ENCODE measurements at regions not wholly inside any gene's neighbourhood (a gene's known extent, or its start where the extent isn't known, plus 50 kb on each side); places are given as distances from the start of the nearest gene placed in this dataset.
"Not testable (repeated sequence)": the region's sequence is repeated elsewhere in the genome, so short reads cannot be mapped to it uniquely, and the experiment has no call there.

DNA sequence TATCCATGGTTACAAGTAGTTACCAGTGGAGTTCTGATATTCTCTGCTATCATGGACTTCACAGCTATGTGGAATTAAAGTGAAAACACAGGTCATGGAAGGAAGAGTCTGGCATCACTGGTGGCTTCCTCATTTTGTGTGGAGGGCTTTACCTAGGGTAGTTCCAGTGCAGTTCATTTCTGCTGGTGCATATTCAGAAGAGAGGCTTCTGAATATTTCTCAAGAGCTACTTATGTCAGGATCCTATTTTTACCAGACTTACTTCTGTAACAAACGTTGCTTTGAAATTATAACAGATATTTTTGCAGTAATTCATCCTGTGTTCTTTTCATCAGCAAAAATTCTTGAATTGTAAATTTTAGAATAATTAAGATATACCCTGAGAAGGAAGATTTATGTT, 236.5 kb upstream of the NPSR1 start:
- H3K36me3 Mint-ChIP-seq, result no peaks in the 10 kb centered on the region
- no peak overlapping the region for H3K27ac Mint-ChIP-seq
- no peaks in the 10 kb centered on the region for H3K27me3 Mint-ChIP-seq
- no peak overlapping the region for H3K4me3 Mint-ChIP-seq
- DNase-seq, result no peak
- H3K4me1 Mint-ChIP-seq, result no peaks in the 10 kb centered on the region
- no peaks in the 10 kb centered on the region for H3K9me3 Mint-ChIP-seq
- CTCF ChIA-PET, result no interaction called here

DNA sequence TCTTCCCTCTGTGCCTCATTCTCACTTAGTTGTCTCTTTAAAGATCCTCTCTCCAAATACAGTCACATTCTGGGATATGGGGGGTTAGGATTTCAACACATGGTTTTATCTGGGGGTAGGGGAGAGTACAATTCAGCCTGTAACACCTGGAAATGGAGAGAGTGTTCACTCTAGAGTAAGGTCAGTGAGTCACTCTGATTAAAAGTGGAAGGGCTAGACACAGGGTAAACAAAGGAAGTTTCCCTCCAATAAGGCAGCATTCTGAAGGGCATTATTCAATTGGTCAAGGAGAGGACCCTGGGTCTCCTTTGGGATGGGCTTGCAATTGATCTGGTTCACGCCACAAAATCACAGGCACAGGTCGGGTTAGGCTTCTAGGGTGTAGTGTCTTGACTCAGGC, 232.8 kb upstream of the NPSR1 start:
- Mint-ChIP-seq H3K27me3 (no peaks in the 10 kb centered on the region), H3K4me1 (no peaks in the 10 kb centered on the region), H3K9me3 (no peaks in the 10 kb centered on the region), H3K27ac (no peak overlapping the region), H3K36me3 (no peaks in the 10 kb centered on the region), H3K4me3 (no peak overlapping the region)
- CTCF ChIA-PET, result no interaction called here
- DNase-seq, result no peak

DNA sequence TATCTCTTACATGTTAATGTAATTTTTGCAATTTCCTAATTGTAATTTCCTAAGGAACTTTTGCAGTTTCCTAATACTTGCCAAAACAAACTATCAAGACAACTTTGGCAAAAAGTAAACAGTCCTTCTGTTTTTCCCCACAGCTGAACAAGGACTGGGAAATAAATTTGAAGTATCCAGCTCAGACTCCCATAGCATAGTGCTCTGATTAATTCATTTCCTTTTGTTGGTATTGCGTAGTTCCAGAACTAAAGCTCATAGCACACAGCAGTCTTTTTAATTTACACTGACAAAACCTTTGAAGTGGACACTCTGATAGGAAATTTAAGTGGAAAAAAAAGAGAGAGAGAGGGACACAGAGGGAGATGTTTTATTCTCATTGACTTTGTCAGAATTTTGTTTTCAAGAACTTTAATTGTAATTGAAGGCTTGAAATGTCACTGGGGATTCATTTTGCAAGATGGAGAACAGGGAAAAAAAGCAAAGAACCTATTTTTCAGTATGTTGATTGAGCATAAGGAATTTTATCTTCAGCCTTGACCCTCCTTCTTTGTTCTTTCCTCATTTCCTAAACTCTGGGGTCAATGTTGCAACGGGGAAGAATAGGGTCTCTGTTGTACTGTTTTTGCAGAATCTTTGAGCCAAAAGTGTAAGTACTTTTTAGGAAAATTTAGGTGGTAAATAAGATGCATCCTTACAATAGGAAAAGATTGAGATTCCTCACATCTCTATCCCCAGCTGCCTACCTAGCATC, 232.2 kb upstream of the NPSR1 start:
- DNase-seq, result no peak
- Mint-ChIP-seq H3K4me3 (no peak overlapping the region), H3K36me3 (no peaks in the 10 kb centered on the region), H3K27ac (no peak overlapping the region), H3K9me3 (peaks cover 3% of the 10 kb centered on the region), H3K4me1 (no peaks in the 10 kb centered on the region), H3K27me3 (no peaks in the 10 kb centered on the region)
- CTCF ChIA-PET, result no interaction called here

DNA sequence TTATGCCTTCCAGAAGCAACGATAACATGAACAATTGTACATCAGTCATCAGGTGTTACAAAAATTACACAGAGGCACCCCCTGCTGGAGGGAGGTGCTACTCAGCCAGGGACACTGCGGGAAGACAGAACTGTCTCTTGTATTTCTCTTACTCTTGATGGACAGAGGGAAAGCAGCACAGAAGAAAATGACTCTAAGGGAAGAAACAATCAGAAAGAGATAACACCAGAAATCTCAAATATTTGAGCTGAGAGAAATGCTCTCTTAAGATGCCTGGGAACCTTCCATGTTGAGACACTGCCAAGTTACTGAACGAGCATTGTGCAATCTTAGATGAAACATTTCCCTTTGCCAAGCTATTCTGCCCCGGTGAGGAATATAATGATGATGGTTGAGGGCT, 227.6 kb upstream of the NPSR1 start:
- H3K4me3 Mint-ChIP-seq, result no peak overlapping the region
- CTCF ChIA-PET, result interaction anchor here (0.8 kb wide), 1 partner anchor 254 kb away, joined by 3 read pairs; no protein-coding TSS in a partner anchor
- peaks cover 18% of the 10 kb centered on the region for H3K9me3 Mint-ChIP-seq
- H3K27me3 Mint-ChIP-seq, result no peaks in the 10 kb centered on the region
- no peaks in the 10 kb centered on the region for H3K4me1 Mint-ChIP-seq
- H3K27ac Mint-ChIP-seq, result no peak overlapping the region
- DNase-seq, result no peak
- no peaks in the 10 kb centered on the region for H3K36me3 Mint-ChIP-seq

DNA sequence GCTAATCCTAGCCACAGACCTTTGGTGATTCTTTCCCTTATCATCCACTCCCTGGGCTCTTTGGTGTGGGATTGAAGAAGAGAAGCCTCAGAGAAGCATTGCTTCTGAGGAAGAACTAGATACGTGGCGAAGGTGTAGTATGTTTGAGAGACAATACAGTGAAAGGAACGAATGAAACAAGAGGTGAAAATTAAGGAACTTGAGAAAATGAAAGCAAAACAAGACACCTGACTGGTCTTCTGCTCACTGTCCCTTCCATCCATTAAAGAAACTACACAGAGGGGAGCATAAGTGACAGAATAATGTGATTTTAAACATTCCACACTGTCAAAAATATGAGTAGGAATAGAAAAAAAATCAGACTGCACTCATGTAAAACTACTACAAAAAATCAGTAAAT, 219.6 kb upstream of the NPSR1 start:
- Mint-ChIP-seq H3K4me3 (no peak overlapping the region), H3K27ac (no peak overlapping the region), H3K27me3 (no peaks in the 10 kb centered on the region), H3K4me1 (no peaks in the 10 kb centered on the region), H3K9me3 (peaks cover 13% of the 10 kb centered on the region), H3K36me3 (no peaks in the 10 kb centered on the region)
- CTCF ChIA-PET, result no interaction called here
- no peak for DNase-seq

DNA sequence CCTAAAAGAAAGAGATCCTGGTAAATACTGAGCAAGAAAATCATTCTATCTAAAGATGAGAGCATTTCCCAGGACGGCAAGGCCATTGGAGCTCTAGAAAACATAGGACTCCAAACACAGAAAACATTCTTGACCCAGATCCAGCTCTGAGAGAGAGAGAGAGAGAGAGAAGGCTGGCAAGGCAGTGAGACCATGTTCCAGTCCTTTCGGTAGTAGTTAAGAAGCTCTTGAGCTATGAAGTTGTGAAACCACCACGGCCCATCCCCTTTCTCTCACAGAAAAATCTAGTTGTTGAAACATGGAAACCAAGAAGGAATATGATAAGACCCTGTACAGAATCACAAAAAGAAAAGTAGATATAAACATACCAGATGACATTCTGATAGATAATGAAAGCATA, 212.4 kb upstream of the NPSR1 start:
- DNase-seq, result no peak
- Mint-ChIP-seq H3K9me3 (peaks cover 9% of the 10 kb centered on the region), H3K36me3 (no peaks in the 10 kb centered on the region), H3K27ac (no peak overlapping the region), H3K27me3 (no peaks in the 10 kb centered on the region), H3K4me3 (no peak overlapping the region), H3K4me1 (no peaks in the 10 kb centered on the region)
- CTCF ChIA-PET, result no interaction called here

DNA sequence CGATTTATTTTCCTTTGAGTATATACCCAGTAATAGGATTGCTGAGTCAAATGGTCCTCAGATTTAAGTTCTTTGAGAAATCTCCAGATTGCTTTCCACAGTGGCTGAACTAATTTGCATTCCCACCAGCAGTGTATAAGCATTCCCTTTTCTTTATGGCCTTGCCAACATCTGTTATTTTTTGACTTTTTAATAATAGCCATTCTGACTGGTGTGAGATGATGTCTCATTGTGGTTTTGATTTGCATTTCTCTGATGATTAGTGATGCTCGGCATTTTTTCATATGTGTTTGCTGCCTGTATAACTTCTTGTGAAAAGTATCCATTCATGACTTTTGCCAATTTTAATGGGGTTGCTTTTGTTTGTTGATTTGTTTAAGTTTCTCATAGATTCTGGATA, 209.5 kb upstream of the NPSR1 start:
- DNase-seq, H3K36me3 Mint-ChIP-seq, CTCF ChIA-PET, H3K27ac Mint-ChIP-seq, H3K27me3 Mint-ChIP-seq, H3K4me3 Mint-ChIP-seq, H3K4me1 Mint-ChIP-seq: not testable (repeated sequence)
- H3K9me3 Mint-ChIP-seq, result peaks cover 12% of the 10 kb centered on the region

DNA sequence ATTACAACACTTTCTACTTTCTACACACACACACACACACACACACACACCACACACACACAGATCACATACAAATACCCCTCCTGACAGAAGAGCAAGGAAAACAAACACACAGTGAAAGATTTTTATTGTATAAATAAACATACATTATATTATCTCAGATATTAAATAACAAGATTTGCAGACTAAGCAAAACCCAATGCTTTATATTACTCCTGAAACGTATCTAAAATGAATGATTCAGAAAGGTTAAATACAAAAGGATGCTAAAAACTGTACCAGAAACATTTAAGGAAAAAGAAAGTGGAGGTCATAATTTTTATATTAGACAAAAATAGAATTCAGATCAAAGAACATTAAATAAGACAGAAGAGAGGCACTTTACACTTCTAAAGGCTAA, 208.3 kb upstream of the NPSR1 start:
- no peaks in the 10 kb centered on the region for H3K4me1 Mint-ChIP-seq
- H3K4me3 Mint-ChIP-seq, result no peak overlapping the region
- no peaks in the 10 kb centered on the region for H3K27me3 Mint-ChIP-seq
- no peaks in the 10 kb centered on the region for H3K36me3 Mint-ChIP-seq
- peaks cover 10% of the 10 kb centered on the region for H3K9me3 Mint-ChIP-seq
- no peak overlapping the region for H3K27ac Mint-ChIP-seq
- CTCF ChIA-PET, result no interaction called here
- DNase-seq, result no peak

DNA sequence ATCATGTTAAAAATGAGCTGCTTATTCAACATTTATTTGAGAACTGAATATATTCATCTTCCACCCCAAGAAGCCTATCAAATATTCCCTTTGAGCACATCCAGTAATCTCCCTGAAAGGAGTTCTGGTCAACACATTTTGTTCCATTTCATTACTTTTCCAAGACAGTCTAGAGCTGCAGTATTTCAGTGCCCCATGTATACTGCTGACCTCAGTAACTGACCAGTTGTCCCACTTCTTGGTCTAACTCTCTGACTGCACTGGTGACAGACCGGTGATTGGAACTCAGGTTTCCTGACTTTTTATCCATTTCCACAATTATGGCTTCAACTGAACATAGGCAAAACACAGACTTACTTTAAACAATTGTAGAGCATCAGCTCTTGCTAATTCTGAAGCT, 206.8 kb upstream of the NPSR1 start:
- Mint-ChIP-seq H3K27ac (no peak overlapping the region), H3K36me3 (no peaks in the 10 kb centered on the region), H3K4me3 (no peak overlapping the region), H3K27me3 (no peaks in the 10 kb centered on the region), H3K4me1 (no peaks in the 10 kb centered on the region), H3K9me3 (peaks cover 3% of the 10 kb centered on the region)
- CTCF ChIA-PET, result no interaction called here
- DNase-seq, result no peak

DNA sequence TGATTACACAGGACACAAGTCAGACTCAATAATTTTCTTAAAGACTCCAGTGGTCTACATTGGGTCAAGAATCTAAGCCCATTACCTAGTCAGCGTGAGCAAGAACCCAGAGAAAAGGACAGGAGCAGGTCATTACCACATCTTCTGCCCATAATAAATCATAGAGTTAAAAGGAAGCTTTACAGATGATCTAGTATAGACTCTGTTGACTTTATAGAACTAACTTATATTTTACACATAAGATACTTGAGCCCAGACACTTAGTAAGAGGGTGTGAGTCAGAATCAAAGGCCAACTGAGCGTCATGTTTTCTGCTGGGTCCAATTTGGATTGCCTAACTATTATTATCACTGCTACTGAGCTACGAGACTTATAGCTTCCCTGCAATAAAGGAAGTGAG, 206.1 kb upstream of the NPSR1 start:
- DNase-seq, result no peak
- Mint-ChIP-seq H3K9me3 (peaks cover 5% of the 10 kb centered on the region), H3K36me3 (no peaks in the 10 kb centered on the region), H3K27me3 (no peaks in the 10 kb centered on the region), H3K4me3 (no peak overlapping the region), H3K4me1 (no peaks in the 10 kb centered on the region), H3K27ac (no peak overlapping the region)
- CTCF ChIA-PET, result no interaction called here

DNA sequence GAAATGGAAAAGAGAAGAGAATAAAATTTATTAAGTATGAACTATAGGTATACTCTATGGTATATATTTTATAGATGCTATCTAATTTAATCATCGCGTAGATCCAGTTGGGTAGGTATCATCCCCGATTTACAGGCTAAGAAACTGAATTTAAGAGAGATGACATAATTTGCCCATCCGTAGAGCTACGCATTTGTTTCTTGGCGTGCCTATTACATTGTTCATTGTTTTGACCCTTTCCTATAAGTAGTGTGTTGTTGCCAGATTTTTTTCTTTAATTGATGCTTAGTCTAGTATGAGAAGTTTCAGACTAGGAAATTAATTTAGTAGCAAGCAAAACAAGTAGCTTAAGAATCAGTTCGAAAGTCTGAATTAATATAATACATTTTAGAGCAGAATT, 205.7 kb upstream of the NPSR1 start:
- Mint-ChIP-seq H3K4me3 (no peak overlapping the region), H3K9me3 (peaks cover 6% of the 10 kb centered on the region), H3K27me3 (no peaks in the 10 kb centered on the region), H3K4me1 (no peaks in the 10 kb centered on the region), H3K36me3 (no peaks in the 10 kb centered on the region), H3K27ac (no peak overlapping the region)
- DNase-seq, result no peak
- CTCF ChIA-PET, result interaction anchor here (0.6 kb wide), 1 partner anchor 318 kb away, joined by 4 read pairs; no protein-coding TSS in a partner anchor

DNA sequence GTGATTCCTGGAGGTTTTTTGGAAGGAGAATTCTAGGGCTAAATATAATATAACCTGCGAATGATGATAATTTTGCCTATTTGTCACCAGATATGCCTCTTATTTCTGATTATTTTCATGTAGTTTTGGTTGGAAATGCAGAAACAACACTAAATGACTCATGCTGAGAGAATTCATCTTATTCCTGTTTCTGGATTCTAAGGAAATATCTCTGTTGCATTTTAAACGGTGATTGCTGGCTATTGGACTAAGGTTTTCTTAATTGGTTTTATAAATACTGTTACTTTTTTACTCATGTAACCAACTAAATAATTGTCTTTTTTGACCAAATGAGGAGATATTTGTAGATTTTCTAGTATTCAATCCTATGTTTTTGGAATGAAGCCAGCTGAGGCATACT, 204.9 kb upstream of the NPSR1 start:
- Mint-ChIP-seq H3K4me1 (no peaks in the 10 kb centered on the region), H3K27me3 (no peaks in the 10 kb centered on the region), H3K4me3 (no peak overlapping the region), H3K27ac (no peak overlapping the region), H3K36me3 (no peaks in the 10 kb centered on the region), H3K9me3 (peaks cover 6% of the 10 kb centered on the region)
- CTCF ChIA-PET, result interaction anchor here (0.6 kb wide), 1 partner anchor 318 kb away, joined by 4 read pairs; no protein-coding TSS in a partner anchor
- DNase-seq, result no peak

DNA sequence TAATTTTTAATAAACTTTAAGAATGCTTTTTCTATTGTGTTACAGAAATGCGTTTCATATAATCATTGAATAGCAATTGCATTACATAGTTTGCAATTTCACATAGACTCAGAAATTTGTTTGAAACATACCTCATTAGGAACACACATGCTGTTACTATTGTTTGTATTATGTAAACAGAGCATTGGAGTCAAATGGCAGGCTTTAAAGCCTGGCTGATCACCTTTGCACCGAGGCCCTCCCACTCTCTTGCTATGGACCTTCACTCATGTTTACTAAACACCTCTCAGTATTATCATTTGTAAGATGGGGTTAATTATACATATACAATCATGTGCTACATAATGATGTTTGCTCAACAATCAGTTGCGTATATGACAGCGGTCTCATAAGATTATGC, 203.6 kb upstream of the NPSR1 start:
- Mint-ChIP-seq H3K36me3 (no peaks in the 10 kb centered on the region), H3K9me3 (peaks cover 8% of the 10 kb centered on the region), H3K27ac (no peak overlapping the region), H3K4me1 (no peaks in the 10 kb centered on the region), H3K4me3 (no peak overlapping the region), H3K27me3 (no peaks in the 10 kb centered on the region)
- CTCF ChIA-PET, result no interaction called here
- DNase-seq, result no peak

DNA sequence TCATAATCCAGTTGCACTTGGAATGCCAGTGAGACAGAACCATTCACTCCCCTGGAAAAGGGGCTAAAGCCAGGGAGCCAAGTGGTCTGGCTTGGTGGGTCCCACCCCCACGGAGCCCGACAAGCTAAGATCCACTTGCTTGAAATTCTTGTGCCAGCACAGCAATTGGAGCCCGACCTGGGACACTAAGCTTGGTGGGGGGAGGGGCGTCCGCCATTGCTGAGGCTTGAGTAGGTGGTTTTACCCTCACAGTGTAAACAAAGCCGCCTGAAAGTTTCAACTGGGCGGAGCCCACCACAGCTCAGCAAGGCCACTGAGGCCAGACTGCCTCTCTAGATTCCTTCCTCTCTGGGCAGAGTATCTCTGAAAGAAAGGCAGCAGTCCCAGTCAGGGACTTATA, 200.7 kb upstream of the NPSR1 start:
- H3K9me3 Mint-ChIP-seq, result peaks cover 10% of the 10 kb centered on the region
- DNase-seq, result no peak
- H3K27me3 Mint-ChIP-seq, result no peaks in the 10 kb centered on the region
- no peaks in the 10 kb centered on the region for H3K4me1 Mint-ChIP-seq
- no peak overlapping the region for H3K4me3 Mint-ChIP-seq
- H3K27ac Mint-ChIP-seq, result no peak overlapping the region
- CTCF ChIA-PET, result no interaction called here
- H3K36me3 Mint-ChIP-seq, result no peaks in the 10 kb centered on the region

DNA sequence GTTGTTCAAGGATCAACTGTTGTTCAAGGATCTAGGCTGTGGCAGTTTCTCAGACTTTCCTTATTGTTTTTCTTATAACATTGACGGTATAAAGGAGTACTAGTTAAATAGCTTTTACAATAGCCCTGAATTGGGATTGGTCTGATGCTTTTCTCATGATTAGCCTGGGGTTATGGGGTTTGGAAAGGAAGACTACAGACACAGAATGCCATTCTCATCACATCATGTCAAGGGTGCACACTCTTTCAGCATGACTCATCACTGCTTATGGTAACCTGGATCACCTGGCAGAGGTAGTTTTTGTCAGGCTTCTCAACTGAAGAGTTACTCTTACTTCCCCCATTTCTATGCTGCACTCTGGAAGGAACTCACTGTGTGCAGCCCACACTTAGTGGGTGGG, 194.2 kb upstream of the NPSR1 start:
- no peaks in the 10 kb centered on the region for H3K27me3 Mint-ChIP-seq
- H3K4me3 Mint-ChIP-seq, result no peak overlapping the region
- H3K36me3 Mint-ChIP-seq, result no peaks in the 10 kb centered on the region
- no peak for DNase-seq
- peaks cover 11% of the 10 kb centered on the region for H3K9me3 Mint-ChIP-seq
- H3K4me1 Mint-ChIP-seq, result no peaks in the 10 kb centered on the region
- CTCF ChIA-PET, result no interaction called here
- no peak overlapping the region for H3K27ac Mint-ChIP-seq

DNA sequence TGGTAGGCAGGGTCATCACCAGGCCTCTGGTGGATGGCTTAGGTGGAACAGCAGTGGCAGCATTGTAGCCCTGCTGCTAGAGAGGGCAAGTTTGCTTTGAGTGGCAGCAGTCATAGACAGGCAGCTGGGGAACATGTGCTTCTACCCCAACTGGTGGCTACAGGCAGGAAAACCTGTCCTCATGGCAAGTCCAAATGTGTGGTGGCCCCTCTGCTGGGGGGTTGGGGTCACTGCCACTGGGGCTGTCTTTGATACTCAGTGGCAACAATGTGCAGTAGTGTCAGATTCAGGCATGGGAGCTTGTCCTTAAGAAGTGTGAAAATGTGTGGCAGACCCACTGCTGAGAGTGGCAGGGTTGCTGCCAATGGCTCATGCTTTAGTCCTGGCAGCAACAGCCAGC, 186.2 kb upstream of the NPSR1 start:
- no peak overlapping the region for H3K4me3 Mint-ChIP-seq
- CTCF ChIA-PET, result no interaction called here

More for the DNA sequence above, 186.2 kb upstream of the NPSR1 start:
- Mint-ChIP-seq H3K27ac (no peak overlapping the region), H3K9me3 (peaks cover 15% of the 10 kb centered on the region), H3K36me3 (no peaks in the 10 kb centered on the region), H3K4me1 (no peaks in the 10 kb centered on the region), H3K27me3 (no peaks in the 10 kb centered on the region)
- DNase-seq, result no peak
